ENCODE measurements at regions not wholly inside any gene's neighbourhood (a gene's known extent, or its start where the extent isn't known, plus 50 kb on each side); places are given as distances from the start of the nearest gene placed in this dataset.

- peaks cover 9% of the 10 kb centered on the region for H3K4me1 ChIP-seq (ENCODE audit: insufficient read depth, low read length)
- Mint-ChIP-seq H3K36me3 (ENCODE audit: low read depth, unreplicated experiment) (no peaks in the 10 kb centered on the region), H3K9me3 (ENCODE audit: unreplicated experiment) (no peaks in the 10 kb centered on the region), H3K27ac (ENCODE audit: unreplicated experiment) (no peak overlapping the region), H3K4me3 (ENCODE audit: unreplicated experiment) (no peak overlapping the region), H3K27me3 (ENCODE audit: low read depth, unreplicated experiment) (no peaks in the 10 kb centered on the region), H3K4me1 (ENCODE audit: low read depth, unreplicated experiment) (peaks cover 13% of the 10 kb centered on the region)
- DNase-seq (ENCODE audit: low read depth) (no peak), FAIRE-seq (no peak)
- no peaks in the 10 kb centered on the region for H3K79me2 ChIP-seq (ENCODE audit: insufficient read depth, low read length)
- H2AFZ ChIP-seq (ENCODE audit: low read depth, low read length) = no peak overlapping the region
- H3K27me3 ChIP-seq (ENCODE audit: insufficient read depth, low read length) = no peaks in the 10 kb centered on the region
- no peak overlapping the region for H3K27ac ChIP-seq (ENCODE audit: low read depth, low read length)
- H3K4me2 ChIP-seq (ENCODE audit: low read length) = no peak overlapping the region
- H3K9me3 ChIP-seq (ENCODE audit: insufficient read depth, low read depth, low read length) = no peaks in the 10 kb centered on the region
- no peak overlapping the region for H3K9ac ChIP-seq (ENCODE audit: low read length)
- no peaks in the 10 kb centered on the region for H4K20me1 ChIP-seq (ENCODE audit: insufficient read depth, low read length)
- H3K4me3 ChIP-seq (ENCODE audit: insufficient read depth, low read depth, low read length) = no peak overlapping the region
- TF ChIP-seq CTCF (IDR thresholded peaks at IDR 0.05; ENCODE audit: insufficient read depth, low read depth, low read length) (no peak), EZH2 (IDR thresholded peaks at IDR 0.05; ENCODE audit: insufficient read depth, low read length) (no peak)
- no peaks in the 10 kb centered on the region for H3K36me3 ChIP-seq (ENCODE audit: insufficient read depth, low read length)
These were observed 230.8 kb upstream of the FERD3L start for GRCh38 chr7:19375976-19376375.

- Mint-ChIP-seq H3K4me3 (ENCODE audit: unreplicated experiment) (no peak overlapping the region), H3K27ac (ENCODE audit: unreplicated experiment) (no peak overlapping the region), H3K27me3 (ENCODE audit: low read depth, unreplicated experiment) (peaks cover under 1% of the 10 kb centered on the region), H3K4me1 (ENCODE audit: low read depth, unreplicated experiment) (peaks cover 13% of the 10 kb centered on the region), H3K9me3 (ENCODE audit: unreplicated experiment) (no peaks in the 10 kb centered on the region), H3K36me3 (ENCODE audit: low read depth, unreplicated experiment) (no peaks in the 10 kb centered on the region)
- Histone ChIP-seq H3K9ac (ENCODE audit: low read length) (no peak overlapping the region), H2AFZ (ENCODE audit: low read depth, low read length) (no peak overlapping the region), H3K79me2 (ENCODE audit: insufficient read depth, low read length) (no peaks in the 10 kb centered on the region), H3K4me1 (ENCODE audit: insufficient read depth, low read length) (peaks cover 8% of the 10 kb centered on the region), H3K27ac (ENCODE audit: low read depth, low read length) (no peak overlapping the region), H4K20me1 (ENCODE audit: insufficient read depth, low read length) (no peaks in the 10 kb centered on the region), H3K36me3 (ENCODE audit: insufficient read depth, low read length) (no peaks in the 10 kb centered on the region), H3K4me3 (ENCODE audit: insufficient read depth, low read depth, low read length) (no peak overlapping the region), H3K27me3 (ENCODE audit: insufficient read depth, low read length) (no peaks in the 10 kb centered on the region), H3K4me2 (ENCODE audit: low read length) (no peak overlapping the region), H3K9me3 (ENCODE audit: insufficient read depth, low read depth, low read length) (peaks cover 2% of the 10 kb centered on the region)
- DNase-seq (ENCODE audit: low read depth) = no peak
- FAIRE-seq = no peak
- no peak for TF ChIP-seq CTCF (IDR thresholded peaks at IDR 0.05; ENCODE audit: insufficient read depth, low read depth, low read length)
- TF ChIP-seq EZH2 (IDR thresholded peaks at IDR 0.05; ENCODE audit: insufficient read depth, low read length) = no peak
These were observed 228.1 kb upstream of the FERD3L start for GRCh38 chr7:19373334-19373733.

- no peaks in the 10 kb centered on the region for H3K27me3 ChIP-seq (ENCODE audit: insufficient read depth, low read length)
- H2AFZ ChIP-seq (ENCODE audit: low read depth, low read length) = no peak overlapping the region
- no peaks in the 10 kb centered on the region for H4K20me1 ChIP-seq (ENCODE audit: insufficient read depth, low read length)
- H3K9ac ChIP-seq (ENCODE audit: low read length) = no peak overlapping the region
- no peak overlapping the region for H3K4me2 ChIP-seq (ENCODE audit: low read length)
- Mint-ChIP-seq H3K9me3 (ENCODE audit: unreplicated experiment) (no peaks in the 10 kb centered on the region), H3K27ac (ENCODE audit: unreplicated experiment) (no peak overlapping the region), H3K4me1 (ENCODE audit: low read depth, unreplicated experiment) (no peaks in the 10 kb centered on the region), H3K27me3 (ENCODE audit: low read depth, unreplicated experiment) (peaks cover 2% of the 10 kb centered on the region), H3K4me3 (ENCODE audit: unreplicated experiment) (no peak overlapping the region), H3K36me3 (ENCODE audit: low read depth, unreplicated experiment) (no peaks in the 10 kb centered on the region)
- H3K27ac ChIP-seq (ENCODE audit: low read depth, low read length) = no peak overlapping the region
- FAIRE-seq = no peak
- no peaks in the 10 kb centered on the region for H3K36me3 ChIP-seq (ENCODE audit: insufficient read depth, low read length)
- TF ChIP-seq EZH2 (IDR thresholded peaks at IDR 0.05; ENCODE audit: insufficient read depth, low read length) (no peak), CTCF (IDR thresholded peaks at IDR 0.05; ENCODE audit: insufficient read depth, low read depth, low read length) (no peak)
- DNase-seq (ENCODE audit: low read depth) = no peak
- H3K9me3 ChIP-seq (ENCODE audit: insufficient read depth, low read depth, low read length) = peaks cover 2% of the 10 kb centered on the region
- H3K4me1 ChIP-seq (ENCODE audit: insufficient read depth, low read length) = no peaks in the 10 kb centered on the region
- no peak overlapping the region for H3K4me3 ChIP-seq (ENCODE audit: insufficient read depth, low read depth, low read length)
- no peaks in the 10 kb centered on the region for H3K79me2 ChIP-seq (ENCODE audit: insufficient read depth, low read length)
These were observed 224.6 kb upstream of the FERD3L start for GRCh38 chr7:19369806-19370205.
